NCI-H128 (cell line): ENCODE measurements at regions not wholly inside any gene's neighbourhood (a gene's known extent, or its start where the extent isn't known, plus 50 kb on each side); places are given as distances from the start of the nearest gene placed in this dataset.
"Not testable (repeated sequence)": the region's sequence is repeated elsewhere in the genome, so short reads cannot be mapped to it uniquely, and the experiment has no call there.

Experiments used
- DNase-seq: peaks from one replicate; lab custom pipeline; 2025; ENCODE audit not compliant: unreplicated experiment; lab: John Stamatoyannopoulos, UW

DNA sequence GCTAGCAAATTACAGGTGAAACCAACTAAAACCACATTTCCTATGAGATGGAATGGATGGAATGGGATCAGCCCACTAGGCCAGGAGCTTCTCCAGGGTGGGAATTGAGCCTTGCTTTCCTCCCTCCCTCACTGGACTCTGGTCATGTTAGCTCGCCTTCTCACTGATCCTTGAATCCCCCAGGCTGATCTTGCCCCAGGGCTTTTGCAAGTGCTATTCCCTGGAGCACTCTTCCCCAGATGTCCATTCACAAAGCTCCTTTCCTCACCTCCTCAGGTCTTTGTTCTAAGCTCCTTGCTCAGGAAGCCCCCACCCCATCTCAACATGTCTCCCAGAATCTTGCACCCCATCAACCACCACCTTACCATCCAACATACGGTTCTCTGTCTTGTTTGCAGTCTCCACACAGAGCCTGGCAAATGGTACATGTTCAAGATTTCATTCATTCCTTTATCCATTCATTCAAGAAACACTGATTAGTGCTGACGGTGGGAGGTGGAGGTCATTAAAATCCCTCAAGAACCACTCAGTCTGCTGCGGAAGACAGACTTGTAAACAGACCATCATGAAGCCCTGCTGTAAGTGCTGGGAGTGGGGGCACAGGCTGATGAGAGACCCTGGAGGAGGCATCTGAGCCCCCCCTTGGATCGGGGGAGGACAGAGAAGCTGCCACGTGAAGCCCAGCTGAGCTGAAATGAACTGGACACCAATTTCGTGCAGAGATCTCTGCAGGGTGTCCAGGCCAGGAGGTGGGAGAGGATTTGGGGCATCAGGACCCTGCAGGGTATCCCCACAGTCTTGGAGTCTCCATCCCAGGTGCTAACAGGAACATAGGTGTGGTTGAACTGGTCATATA lies 141.7 kb downstream of the BARX1 start:
- DNase-seq, result peak; percentile 30

DNA sequence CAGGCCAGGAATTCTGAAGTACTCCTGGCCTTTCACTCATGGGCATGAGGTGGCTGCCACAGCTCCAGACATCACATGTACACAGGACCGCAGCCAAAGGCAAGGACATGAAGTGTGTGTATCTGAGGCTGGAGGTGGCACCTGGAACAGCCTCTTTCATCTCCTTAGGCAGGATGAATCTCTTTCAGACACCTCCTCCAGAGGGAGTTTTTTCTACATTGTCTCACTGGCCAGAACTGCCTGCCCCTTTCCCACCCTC lies 142.8 kb downstream of the BARX1 start:
- no peak for DNase-seq

DNA sequence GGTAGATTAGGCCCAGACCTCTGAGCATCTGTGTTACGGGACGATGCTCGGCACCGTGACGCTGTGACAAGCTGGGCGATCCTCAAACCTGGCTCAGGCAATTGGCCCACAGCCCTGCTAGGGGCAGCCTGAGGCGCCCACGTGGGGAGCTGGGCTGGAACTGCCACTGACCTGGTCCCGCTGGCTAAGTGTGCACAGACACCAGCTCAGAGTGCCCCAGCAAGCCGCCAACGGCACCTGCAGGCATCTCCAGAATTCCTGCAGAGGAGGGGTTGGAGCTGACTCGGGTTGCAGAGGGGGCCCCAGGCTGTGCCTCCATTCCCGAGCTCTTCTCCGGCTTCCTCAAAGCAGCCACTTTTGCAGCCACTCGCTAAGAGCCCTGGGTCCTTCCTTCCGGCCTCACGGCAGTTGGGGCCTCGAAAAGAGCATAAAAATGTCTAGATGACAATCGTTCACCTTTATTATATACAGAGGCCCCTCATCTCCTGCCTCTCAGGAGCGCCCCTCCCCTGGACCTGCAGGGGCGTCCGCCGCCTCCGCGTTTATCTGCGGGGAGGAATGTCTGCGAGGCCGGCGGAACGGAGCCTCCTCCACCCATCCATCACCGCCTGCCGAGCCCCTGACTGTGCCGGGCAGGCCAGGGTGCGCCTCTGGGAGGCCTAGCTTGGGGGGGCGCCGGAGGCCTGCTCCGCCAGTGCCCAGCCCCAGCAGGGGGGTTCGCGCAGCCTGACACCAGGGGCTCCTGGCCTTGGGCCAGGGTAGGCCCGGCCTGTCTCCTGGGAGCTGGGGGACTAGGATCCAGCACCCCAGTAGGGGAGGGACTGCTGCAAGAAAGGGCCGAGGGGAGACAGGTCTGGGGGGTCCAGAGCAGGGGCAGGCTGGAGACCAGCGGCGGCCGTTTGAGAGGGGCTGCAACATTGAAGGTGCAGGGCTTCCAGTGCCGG lies 144.9 kb downstream of the BARX1 start:
- DNase-seq, result no peak

DNA sequence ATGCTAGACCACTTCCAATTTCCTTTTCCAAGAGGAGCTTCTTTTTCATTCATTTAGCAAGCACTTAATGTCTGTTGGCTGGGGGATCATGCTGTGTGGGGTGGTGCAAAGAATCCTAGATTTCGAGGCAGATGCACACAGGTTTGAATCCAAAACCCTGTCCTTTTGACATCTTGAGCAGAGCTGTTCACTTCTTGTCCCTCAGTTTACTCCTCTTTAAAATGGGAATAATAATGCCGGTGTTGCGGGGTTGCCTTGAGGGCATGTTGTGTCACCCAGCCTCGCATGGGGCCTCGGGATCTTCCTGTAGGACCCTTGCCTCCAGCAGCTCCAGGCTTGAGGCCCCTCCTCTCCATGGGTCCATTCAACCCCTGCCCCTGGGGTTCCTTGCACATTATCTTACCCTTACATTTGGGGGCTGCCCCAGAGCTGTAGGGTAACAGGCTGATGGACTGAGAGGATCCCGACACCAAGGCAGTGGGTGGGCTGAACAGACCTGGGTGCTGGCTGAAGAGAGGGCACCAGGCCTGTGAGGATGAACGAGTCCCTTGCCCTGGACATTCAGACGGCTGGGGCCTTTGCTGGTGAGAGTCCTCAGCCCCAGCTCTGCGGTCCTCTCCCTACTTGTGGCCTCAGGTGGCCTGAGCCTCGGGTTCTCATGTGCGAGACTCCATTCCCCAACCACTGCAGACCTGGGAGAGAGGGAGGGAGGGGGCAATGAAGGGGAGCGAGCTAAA lies 145.8 kb downstream of the BARX1 start:
- DNase-seq, result no peak

DNA sequence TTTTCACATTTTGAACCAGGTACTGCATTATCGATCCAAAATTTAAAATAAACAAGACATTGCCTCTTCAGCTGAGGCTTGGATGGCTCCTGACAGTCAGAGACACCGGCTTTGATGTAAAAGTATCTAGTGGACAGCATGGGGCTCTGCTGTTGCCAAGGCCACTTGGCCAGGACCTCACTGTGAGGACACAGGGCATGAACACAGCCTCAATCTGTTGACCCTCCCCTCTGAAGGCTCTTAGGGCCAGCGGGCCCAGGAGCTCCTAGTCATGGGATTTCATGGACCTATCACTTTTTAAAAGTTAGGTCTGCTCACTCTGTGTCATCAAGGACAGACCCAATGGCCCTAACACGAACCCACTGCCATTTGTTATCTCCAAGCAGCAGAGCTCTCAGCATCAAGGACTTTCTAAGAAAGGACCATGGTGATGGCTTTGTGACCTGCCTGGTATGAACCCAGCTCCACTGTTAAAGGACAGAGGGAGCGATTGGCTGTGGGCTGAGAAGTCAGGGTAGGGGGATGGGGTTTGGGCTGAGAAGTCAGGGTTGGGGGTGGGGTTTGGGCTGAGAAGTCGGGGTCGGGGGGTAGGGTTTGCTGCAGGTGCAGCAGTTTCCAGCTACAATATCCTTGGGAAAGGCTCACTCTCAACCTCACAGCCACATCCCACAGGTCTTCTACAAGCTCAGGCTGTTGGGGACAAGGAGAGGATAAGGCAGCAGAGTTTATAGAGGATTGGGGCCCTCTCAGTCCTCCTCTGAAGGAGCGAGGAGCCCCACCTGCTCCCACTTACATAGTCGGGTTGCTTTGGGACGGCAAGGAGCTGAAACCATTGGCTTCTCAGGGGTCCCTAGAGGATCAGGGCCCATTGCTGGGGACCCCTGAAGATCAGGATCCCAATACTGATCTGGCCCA lies 146.8 kb downstream of the BARX1 start:
- no peak for DNase-seq

DNA sequence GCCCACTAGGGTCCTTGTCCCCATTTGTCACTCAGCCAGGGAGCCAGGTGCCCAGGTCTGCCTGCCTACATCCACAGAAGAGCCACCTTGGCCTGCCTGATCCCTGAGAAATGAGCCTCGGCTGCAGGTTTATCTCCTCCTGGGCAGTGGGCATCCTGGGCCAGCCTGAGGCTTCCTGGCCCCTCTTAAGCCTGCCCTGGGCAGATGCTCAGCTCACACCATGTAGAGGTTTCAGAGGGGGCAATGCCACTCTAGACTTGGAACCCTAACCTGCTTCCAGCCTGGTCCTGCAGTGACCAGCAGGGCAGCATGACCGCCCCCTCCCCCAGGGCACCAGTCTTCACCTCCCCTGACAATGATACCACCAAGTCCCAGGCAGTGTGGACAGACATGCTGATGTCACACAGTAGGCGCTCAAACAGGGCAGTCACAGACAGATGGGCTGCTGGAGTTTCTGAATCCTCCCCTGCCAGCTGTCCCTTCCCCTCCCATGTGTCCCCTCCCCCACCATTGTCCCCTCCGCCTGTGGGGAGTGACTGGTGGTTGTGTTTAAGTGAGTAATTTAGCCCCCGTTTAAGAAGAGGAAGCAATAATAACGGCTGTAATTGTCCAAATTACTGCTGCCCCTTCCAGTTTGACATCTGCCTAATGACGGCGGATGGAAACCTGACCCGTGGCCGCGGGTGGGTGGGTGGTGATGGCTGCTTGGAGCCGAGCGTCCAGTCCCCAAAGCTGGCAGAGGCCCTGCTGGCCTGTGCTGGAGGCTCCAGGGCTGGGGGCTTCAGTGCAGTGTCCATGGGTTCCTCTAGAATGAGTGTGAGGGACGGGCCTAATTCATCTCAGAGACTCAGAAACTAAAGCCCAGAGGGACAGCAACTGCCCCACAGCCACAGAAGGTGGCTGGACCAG lies 147.7 kb downstream of the BARX1 start:
- no peak for DNase-seq

DNA sequence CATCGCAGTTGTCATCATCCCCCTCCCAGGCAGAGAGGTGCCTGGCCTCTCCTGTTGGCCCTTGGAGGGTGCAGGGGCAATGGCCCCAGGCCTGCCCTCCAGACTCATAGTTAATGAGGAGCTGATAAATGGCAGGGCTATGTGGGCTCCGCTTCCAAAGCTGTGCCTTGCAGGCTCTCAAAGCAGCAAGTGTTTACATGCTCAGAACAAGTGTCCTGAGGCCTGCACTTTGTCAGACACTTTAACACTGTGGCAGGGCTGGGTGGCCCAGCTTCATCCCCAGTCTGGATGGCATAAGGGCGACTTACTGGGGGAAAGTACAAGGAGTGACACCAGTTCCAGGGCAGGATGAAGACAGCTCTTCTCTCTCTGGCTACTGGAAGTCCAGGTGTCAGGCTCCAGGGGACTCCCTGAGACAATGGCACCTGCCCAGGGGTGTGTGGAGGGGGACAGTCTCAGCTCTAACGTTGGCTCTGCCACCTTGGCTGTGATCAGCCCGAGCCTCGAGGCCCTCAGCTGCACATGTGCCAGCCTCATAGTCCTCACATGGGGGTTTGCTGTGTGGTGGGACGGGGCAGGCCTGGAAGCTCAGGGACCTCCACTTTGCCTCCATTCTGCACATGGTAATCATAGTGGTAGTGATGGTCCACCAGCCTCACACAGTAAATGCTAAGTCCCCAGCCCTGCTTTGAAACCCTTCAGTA lies 153.4 kb downstream of the BARX1 start:
- DNase-seq, result no peak

DNA sequence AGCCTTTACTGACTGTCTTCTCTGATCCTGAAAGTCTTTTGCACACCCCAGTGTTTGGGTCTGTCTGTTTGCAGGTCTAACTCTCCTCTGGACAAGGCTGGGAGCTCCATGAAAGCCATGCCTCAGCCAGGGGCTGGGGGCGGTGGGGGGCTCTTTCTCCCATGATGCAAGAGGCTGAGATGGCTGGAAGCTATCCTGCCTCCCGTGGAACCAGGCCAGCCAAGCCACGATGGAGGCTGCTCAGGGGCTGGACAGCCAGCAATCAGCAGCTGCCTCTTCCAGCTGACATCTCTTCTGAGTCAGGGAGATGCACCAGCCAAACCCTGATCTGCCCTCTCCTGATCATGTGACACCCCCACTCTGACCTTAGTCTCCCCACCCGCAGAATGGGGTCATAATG lies 154.0 kb downstream of the BARX1 start:
- DNase-seq, result no peak

DNA sequence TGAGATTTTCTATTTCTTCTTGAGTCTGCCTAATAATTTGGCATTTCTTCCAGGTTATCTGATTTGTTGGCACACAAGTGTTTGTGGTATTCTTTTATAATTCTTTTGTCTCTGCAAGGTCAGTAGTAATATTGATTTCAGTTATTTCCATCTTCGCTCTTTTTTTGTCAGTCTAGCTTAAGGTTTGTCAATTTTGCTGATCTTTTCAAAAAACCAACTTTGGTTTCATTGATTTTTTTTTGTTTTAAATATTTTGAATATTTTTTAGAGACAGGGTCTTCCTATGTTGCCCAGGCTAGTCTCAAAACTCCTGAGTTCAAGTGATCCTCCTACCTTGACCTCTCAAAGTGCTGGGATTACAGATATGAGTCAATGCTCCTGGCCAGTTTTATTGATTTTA lies 162.8 kb downstream of the BARX1 start:
- DNase-seq, result no peak

DNA sequence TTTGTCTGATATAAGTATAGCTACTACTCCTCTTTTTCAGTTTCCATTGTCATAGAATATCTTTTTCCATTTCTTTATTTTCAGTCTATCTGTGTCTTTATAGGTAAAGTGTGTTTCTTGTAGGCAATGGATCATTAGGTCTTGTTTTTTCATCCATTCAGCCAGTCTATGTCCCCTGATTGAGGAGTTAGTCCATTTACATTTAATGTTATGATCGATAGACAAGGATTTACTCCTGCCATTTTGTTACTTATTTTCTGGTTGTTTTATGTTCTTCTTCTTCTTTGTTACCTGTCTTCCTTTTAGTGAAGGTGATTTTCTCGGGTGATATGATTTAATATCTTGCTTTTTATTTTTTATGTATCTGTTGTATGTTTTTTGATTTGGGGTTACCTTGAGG lies 169.0 kb downstream of the BARX1 start:
- DNase-seq, result no peak

DNA sequence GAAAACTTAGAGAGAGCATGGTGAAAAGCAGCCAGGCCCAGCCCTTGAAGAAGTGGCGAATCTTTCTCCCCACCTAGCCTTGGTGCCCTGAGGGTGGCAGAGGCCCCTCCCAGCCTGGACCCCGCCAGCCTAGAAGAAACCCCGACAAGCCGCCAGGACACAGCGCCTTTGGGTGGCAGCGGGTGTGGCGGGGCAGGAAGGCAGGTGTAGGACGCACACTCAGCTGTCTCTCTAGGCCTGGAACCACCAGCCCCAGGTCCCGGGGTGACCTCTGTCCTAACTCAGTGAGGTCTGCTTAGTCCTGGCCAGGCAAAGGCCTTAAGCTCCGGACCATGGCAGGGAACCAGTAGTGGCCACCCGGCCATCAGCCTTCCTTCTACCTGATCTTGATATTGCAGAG lies 178.3 kb downstream of the BARX1 start:
- no peak for DNase-seq

DNA sequence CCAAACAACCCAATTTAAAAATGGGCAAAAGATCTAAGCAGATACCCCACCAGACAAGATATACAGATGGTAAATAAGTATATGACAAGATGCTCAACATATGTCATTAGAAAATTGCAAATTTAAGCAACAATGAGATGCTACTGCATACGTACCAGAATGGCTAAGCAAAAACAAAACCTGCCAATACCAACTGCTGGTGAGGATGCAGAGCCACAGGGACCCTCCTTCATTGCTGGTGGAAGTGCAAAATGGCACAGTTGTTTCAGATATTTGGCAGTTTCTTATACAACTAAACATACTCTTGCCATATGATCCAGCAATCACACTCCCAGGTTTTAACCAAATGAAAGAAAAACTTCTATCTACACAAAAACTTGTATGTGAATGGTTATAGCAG lies 178.9 kb downstream of the BARX1 start:
- no peak for DNase-seq

DNA sequence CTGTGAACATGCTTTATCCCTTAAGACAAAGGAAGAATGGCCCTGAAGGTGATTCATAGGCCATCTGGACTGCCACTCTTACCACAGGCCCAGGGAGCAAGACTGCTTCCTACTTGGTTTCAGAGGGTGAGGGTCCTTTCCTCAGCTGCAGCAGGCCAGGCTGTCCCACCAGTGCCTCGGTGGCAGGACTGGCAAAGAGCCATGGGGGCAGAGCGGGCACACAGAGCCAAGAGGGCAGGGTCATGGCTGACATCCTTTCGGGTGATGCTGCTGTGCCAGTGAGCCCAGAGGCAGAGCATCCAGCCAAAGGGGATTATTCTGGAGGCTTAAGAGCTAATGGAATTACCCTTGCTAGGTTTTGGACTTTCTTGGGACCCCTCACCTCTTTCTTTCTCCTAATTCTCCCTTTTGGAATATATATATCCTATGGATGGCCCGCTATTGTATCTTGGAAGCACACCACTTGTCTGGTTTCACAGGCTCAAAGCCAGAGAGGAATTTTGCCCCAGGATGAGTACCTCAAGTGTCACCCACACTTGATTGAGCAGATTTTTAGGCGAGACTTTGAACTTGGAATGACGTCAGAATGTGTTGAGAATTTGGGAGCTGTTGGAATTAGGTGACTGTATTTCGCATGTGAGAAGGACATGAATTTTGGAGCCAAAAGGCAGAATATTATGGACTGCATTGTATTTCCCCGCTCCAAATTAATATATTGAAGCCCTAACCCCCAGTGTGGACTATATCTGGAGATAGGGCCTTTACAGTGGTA lies 180.6 kb downstream of the BARX1 start:
- no peak for DNase-seq

DNA sequence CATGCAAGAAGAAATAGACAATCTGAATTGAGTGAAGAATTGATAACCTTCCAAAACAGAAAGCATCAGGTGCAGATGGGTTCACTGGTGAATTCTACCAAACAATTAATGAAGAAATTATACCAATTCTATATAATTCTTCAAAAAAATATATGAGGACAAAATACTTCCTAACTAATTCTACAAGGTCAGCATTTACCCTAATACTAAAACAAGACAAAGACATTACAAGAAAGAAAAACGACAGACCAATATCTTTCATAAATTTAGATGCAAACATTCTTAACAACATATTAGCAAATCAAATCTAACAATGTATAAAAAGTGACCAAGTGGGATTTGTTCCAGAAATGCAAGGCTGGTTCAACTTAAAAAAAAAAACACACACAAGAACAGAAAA lies 183.9 kb downstream of the BARX1 start:
- DNase-seq, result no peak

DNA sequence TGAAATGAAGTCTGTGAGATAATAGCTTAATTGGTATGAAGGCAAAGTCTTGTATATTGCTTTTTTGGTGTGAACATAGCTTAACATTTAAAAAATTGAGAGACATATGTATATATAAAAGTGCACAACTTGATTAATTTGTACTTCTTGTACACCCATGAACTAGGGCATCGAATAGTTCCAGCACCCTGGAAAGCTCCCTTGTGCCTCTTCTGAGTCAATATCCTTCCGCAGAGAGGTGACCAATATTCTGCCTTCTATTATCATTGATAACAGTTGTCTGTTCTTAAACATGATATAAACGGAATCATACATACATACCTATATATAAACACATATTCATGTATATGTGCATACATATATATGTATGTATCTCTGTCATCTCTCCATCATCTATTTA lies 185.4 kb downstream of the PHF2 start:
- no peak for DNase-seq

DNA sequence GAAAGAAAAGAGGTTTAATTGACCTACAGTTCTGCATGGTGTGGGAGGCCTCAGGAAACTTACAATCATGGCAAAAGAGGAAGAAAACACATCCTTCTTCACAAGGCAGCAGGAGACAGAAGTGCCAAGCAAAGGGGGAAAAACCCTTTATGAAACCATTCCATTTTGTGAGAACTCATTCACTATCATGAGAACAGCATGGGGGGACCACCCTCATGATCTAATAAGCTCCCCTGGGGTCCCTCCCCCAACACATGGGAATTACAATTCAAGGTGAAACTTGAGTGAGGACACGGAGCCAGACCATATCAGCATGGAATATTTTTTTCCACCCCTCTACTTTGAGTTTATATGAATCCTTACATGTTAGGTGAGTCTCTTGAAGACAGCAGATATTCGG lies 173.7 kb downstream of the PHF2 start:
- no peak for DNase-seq

DNA sequence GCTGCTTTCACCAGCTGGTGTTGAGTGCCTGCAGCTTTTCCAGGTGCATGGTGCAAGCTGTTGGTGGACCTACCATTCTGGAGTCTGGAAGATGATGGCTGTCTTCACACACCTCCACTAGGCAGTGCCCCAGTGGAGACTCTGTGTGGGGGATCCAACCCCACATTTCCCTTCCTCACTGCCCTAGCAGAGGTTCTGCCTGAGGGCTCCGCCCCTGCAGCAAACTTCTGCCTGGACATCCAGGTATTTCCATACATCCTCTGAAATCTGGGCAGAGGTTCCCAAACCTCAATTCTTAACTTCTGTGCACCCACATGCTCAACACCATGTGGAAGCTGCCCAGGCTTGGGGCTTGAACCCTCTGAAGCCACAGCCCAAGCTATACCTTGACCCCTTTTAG lies 172.4 kb downstream of the PHF2 start:
- DNase-seq, result not testable (repeated sequence)

DNA sequence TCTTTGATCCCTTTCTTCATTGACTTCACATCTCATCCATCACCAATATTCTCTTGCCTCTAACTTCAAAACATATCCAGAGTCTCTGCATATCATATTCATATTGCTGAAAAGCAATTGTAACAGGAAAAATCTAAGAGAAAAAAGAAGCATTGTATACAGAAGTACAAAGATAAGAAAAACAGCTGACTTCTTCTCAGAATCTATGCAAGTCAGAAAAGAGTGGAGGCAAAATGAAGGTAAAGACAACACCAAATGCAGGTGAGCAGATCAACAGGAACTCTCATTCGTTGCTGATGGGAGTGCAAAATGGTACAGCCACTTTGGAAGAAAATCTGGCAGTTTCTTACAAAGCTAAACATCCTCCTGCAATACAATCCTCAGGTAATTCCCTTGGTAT lies 155.6 kb downstream of the PHF2 start:
- DNase-seq, result no peak
